ENCODE measurements at regions not wholly inside any gene's neighbourhood (a gene's known extent, or its start where the extent isn't known, plus 50 kb on each side); places are given as distances from the start of the nearest gene placed in this dataset.

DNA sequence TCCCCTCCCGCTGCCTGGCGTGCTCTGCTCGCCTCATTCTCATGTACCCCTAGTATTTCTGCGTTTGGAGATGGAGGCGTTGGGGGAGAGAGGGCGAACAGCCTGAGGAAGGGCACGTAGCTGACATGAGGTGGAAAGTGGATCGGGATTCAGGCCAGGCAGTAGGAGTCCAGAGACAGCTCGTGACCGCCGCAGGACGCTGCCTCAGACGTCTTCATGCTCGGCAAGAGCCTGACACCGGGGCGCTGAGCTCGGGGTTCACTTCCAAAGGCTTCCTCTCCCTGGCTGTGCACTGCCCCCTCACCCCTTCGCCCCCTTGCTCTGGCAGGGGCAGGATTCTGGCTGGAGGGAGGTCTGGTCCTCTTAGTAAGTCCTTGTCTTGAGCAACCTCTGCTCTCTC lies 374.4 kb upstream of the MKI67 start:
- H3K27ac ChIP-seq (ENCODE audit: low read length) = no peak overlapping the region

DNA sequence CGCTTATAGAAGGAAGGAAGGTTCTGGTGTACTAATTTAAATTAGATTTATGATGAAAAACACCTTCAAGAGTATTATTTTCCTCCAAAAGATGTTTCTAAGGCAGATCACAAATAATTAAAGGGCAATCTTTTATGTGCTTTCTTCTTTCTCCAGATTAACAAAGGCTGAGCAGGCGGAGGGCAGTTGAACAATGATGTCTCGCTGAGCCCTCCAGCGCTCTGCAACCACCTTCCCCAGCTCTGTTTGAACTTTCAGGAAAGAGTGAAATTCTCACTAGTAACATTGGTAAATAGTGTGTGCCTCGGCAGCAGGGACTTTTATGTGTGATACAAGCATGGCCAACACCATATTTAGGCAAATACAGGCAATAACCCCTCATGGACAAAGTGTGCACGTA lies 379.1 kb upstream of the MKI67 start:
- H3K9me3 ChIP-seq (ENCODE audit: control insufficient read depth in 2 of 2, low read length in 2 of 2) = peaks cover 0 to 2% of the 10 kb centered on the region in 2 donors
- no peaks in the 10 kb centered on the region for H3K27me3 ChIP-seq (ENCODE audit: control insufficient read depth in 1 of 2, insufficient read depth in 2 of 2, low read length in 2 of 2)
- H3K4me3 ChIP-seq (ENCODE audit: low read length in 2 of 2) = no peak overlapping the region
- H3K4me1 ChIP-seq (ENCODE audit: control insufficient read depth, insufficient read depth, low read length) = no peaks in the 10 kb centered on the region
- no peak overlapping the region for H3K27ac ChIP-seq (ENCODE audit: low read length)
- H3K36me3 ChIP-seq (ENCODE audit: control insufficient read depth in 2 of 2, insufficient read depth in 2 of 2, low read length in 2 of 2) = no peaks in the 10 kb centered on the region
- H3K9ac ChIP-seq (ENCODE audit: low read length in 2 of 2) = no peak overlapping the region

More for the DNA sequence above, 374.4 kb upstream of the MKI67 start:
- Histone ChIP-seq H3K36me3 (ENCODE audit: control insufficient read depth in 2 of 2, insufficient read depth in 2 of 2, low read length in 2 of 2) (no peaks in the 10 kb centered on the region), H3K27me3 (ENCODE audit: control insufficient read depth in 1 of 2, insufficient read depth in 2 of 2, low read length in 2 of 2) (no peaks in the 10 kb centered on the region), H3K9ac (ENCODE audit: low read length in 2 of 2) (no peak overlapping the region), H3K4me1 (ENCODE audit: control insufficient read depth, insufficient read depth, low read length) (no peaks in the 10 kb centered on the region), H3K4me3 (ENCODE audit: low read length in 2 of 2) (no peak overlapping the region), H3K9me3 (ENCODE audit: control insufficient read depth in 2 of 2, low read length in 2 of 2) (peaks cover 0 to 2% of the 10 kb centered on the region in 2 donors)

GRCh38 chr10:128506423-128506822 lies 380.2 kb upstream of the MKI67 start:
- Histone ChIP-seq H3K36me3 (ENCODE audit: control insufficient read depth in 2 of 2, insufficient read depth in 2 of 2, low read length in 2 of 2) (no peaks in the 10 kb centered on the region), H3K9me3 (ENCODE audit: control insufficient read depth in 2 of 2, low read length in 2 of 2) (peaks cover 0 to 2% of the 10 kb centered on the region in 2 donors), H3K27ac (ENCODE audit: low read length) (no peak overlapping the region), H3K27me3 (ENCODE audit: control insufficient read depth in 1 of 2, insufficient read depth in 2 of 2, low read length in 2 of 2) (no peaks in the 10 kb centered on the region), H3K4me1 (ENCODE audit: control insufficient read depth, insufficient read depth, low read length) (no peaks in the 10 kb centered on the region), H3K4me3 (ENCODE audit: low read length in 2 of 2) (no peak overlapping the region), H3K9ac (ENCODE audit: low read length in 2 of 2) (no peak overlapping the region)

- H3K4me1 ChIP-seq (ENCODE audit: control insufficient read depth, insufficient read depth, low read length) = no peaks in the 10 kb centered on the region
- no peak overlapping the region for H3K9ac ChIP-seq (ENCODE audit: low read length in 2 of 2)
- peaks cover 0 to 2% of the 10 kb centered on the region in 2 donors for H3K9me3 ChIP-seq (ENCODE audit: control insufficient read depth in 2 of 2, low read length in 2 of 2)
- H3K36me3 ChIP-seq (ENCODE audit: control insufficient read depth in 2 of 2, insufficient read depth in 2 of 2, low read length in 2 of 2) = no peaks in the 10 kb centered on the region
- H3K27me3 ChIP-seq (ENCODE audit: control insufficient read depth in 1 of 2, insufficient read depth in 2 of 2, low read length in 2 of 2) = no peaks in the 10 kb centered on the region
- H3K27ac ChIP-seq (ENCODE audit: low read length) = no peak overlapping the region
- no peak overlapping the region for H3K4me3 ChIP-seq (ENCODE audit: low read length in 2 of 2)
Measured at GRCh38 chr10:128507066-128507465, 380.8 kb upstream of the MKI67 start.

- no peak overlapping the region for H3K4me3 ChIP-seq (ENCODE audit: low read length in 2 of 2)
- no peak overlapping the region for H3K27ac ChIP-seq (ENCODE audit: low read length)
- no peaks in the 10 kb centered on the region for H3K4me1 ChIP-seq (ENCODE audit: control insufficient read depth, insufficient read depth, low read length)
- no peaks in the 10 kb centered on the region for H3K36me3 ChIP-seq (ENCODE audit: control insufficient read depth in 2 of 2, insufficient read depth in 2 of 2, low read length in 2 of 2)
- no peak overlapping the region for H3K9ac ChIP-seq (ENCODE audit: low read length in 2 of 2)
- no peaks in the 10 kb centered on the region for H3K27me3 ChIP-seq (ENCODE audit: control insufficient read depth in 1 of 2, insufficient read depth in 2 of 2, low read length in 2 of 2)
- no peaks in the 10 kb centered on the region for H3K9me3 ChIP-seq (ENCODE audit: control insufficient read depth in 2 of 2, low read length in 2 of 2)
Measured at GRCh38 chr10:128511284-128511683, 385.1 kb upstream of the MKI67 start.

GRCh38 chr10:128512767-128513166 lies 386.5 kb upstream of the MKI67 start:
- H3K9me3 ChIP-seq (ENCODE audit: control insufficient read depth in 2 of 2, low read length in 2 of 2) = no peaks in the 10 kb centered on the region
- H3K4me3 ChIP-seq (ENCODE audit: low read length in 2 of 2) = no peak overlapping the region
- H3K4me1 ChIP-seq (ENCODE audit: control insufficient read depth, insufficient read depth, low read length) = no peaks in the 10 kb centered on the region

DNA sequence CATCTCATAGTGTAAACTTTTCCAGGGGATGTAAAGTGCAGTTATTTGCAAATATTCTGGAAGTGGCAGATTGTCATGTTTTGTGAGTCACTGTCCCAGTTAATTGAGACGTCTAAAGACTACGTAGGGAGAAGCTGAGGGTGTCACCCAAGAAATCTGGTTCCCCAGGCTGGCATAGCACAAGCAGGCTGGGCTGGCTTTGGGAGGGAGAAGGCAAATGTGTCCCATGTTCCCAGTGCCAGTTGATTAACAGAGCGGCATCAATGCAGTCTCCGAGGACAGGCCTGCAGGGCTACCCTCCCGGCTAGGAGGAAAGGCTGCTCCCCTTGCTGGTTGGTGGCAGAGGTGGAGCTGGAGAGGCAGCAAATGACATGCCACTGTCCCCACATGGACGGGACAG lies 388.3 kb upstream of the MKI67 start:
- H3K9me3 ChIP-seq (ENCODE audit: control insufficient read depth in 2 of 2, low read length in 2 of 2) = no peaks in the 10 kb centered on the region
- no peak overlapping the region for H3K9ac ChIP-seq (ENCODE audit: low read length in 2 of 2)
- H3K4me1 ChIP-seq (ENCODE audit: control insufficient read depth, insufficient read depth, low read length) = no peaks in the 10 kb centered on the region
- H3K4me3 ChIP-seq (ENCODE audit: low read length in 2 of 2) = no peak overlapping the region
- H3K36me3 ChIP-seq (ENCODE audit: control insufficient read depth in 2 of 2, insufficient read depth in 2 of 2, low read length in 2 of 2) = no peaks in the 10 kb centered on the region
- H3K27ac ChIP-seq (ENCODE audit: low read length) = no peak overlapping the region
- H3K27me3 ChIP-seq (ENCODE audit: control insufficient read depth in 1 of 2, insufficient read depth in 2 of 2, low read length in 2 of 2) = no peaks in the 10 kb centered on the region

More at GRCh38 chr10:128512767-128513166, 386.5 kb upstream of the MKI67 start:
- H3K36me3 ChIP-seq (ENCODE audit: control insufficient read depth in 2 of 2, insufficient read depth in 2 of 2, low read length in 2 of 2) = no peaks in the 10 kb centered on the region
- H3K27me3 ChIP-seq (ENCODE audit: control insufficient read depth in 1 of 2, insufficient read depth in 2 of 2, low read length in 2 of 2) = no peaks in the 10 kb centered on the region
- H3K27ac ChIP-seq (ENCODE audit: low read length) = no peak overlapping the region
- no peak overlapping the region for H3K9ac ChIP-seq (ENCODE audit: low read length in 2 of 2)

DNA sequence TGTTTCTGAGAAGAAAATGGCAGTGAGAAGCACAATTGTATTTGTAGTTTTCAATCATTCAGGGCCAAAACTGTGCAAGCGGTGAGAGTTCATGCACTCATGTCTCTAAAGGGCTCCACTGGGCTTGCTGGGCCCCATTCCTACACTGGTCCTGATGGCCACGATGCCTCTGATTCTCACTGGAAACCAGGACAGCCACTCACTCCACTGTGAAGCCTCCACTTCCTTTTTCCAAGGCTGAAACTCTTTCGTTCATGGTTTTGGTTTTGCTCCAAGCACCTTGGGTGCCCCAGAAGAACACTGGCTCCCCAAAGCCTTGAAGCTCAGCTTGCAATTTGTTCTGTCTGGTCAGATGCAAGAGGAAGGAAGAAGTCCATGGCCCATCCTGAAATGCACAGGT lies 390.0 kb upstream of the MKI67 start:
- Histone ChIP-seq H3K4me3 (ENCODE audit: low read length in 2 of 2) (no peak overlapping the region), H3K9ac (ENCODE audit: low read length in 2 of 2) (no peak overlapping the region), H3K27me3 (ENCODE audit: control insufficient read depth in 1 of 2, insufficient read depth in 2 of 2, low read length in 2 of 2) (no peaks in the 10 kb centered on the region), H3K36me3 (ENCODE audit: control insufficient read depth in 2 of 2, insufficient read depth in 2 of 2, low read length in 2 of 2) (no peaks in the 10 kb centered on the region), H3K27ac (ENCODE audit: low read length) (no peak overlapping the region), H3K4me1 (ENCODE audit: control insufficient read depth, insufficient read depth, low read length) (no peaks in the 10 kb centered on the region), H3K9me3 (ENCODE audit: control insufficient read depth in 2 of 2, low read length in 2 of 2) (no peaks in the 10 kb centered on the region)

DNA sequence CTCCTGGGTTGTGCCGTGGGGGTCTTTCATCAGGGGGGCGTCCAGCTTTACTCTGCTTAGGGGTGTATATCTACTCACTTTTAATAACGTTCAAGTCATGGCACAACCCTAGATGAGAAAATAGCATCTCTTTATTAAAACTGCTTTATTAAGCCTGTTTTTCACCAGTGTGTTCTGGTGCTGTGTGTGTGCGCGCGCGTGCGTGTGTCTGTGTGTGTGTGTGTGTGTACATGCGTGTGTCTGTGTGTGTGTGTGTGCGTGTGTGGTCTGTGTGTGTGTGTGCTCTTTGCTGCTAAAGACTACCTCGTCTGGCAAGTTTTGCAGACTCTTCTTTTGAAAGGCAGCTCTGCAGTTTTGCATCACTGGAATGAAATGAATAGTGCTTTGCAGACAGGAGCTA lies 390.9 kb upstream of the MKI67 start:
- Histone ChIP-seq H3K4me1 (ENCODE audit: control insufficient read depth, insufficient read depth, low read length) (no peaks in the 10 kb centered on the region), H3K4me3 (ENCODE audit: low read length in 2 of 2) (no peak overlapping the region), H3K27ac (ENCODE audit: low read length) (no peak overlapping the region), H3K9me3 (ENCODE audit: control insufficient read depth in 2 of 2, low read length in 2 of 2) (no peaks in the 10 kb centered on the region), H3K9ac (ENCODE audit: low read length in 2 of 2) (no peak overlapping the region), H3K27me3 (ENCODE audit: control insufficient read depth in 1 of 2, insufficient read depth in 2 of 2, low read length in 2 of 2) (no peaks in the 10 kb centered on the region), H3K36me3 (ENCODE audit: control insufficient read depth in 2 of 2, insufficient read depth in 2 of 2, low read length in 2 of 2) (no peaks in the 10 kb centered on the region)

DNA sequence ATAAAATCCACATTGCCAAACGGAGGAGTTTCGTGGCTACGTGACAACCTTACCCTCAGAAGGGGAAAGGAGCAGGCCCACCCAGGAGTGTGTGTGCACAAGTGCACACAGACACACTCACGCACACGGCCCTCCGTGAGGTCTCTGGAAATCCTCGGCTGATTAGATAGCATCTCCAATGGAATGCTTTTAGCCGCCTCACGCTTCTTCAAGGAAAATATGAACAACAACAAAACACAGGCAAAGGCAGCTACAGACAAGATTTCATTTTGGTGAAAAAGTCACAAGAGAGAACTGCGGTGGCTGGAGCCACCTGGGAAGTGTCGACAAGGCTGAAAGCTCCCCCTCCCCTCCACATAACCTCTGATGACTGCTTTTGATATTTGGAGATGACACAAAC lies 391.8 kb upstream of the MKI67 start:
- Histone ChIP-seq H3K9me3 (ENCODE audit: control insufficient read depth in 2 of 2, low read length in 2 of 2) (no peaks in the 10 kb centered on the region), H3K9ac (ENCODE audit: low read length in 2 of 2) (no peak overlapping the region), H3K4me3 (ENCODE audit: low read length in 2 of 2) (no peak overlapping the region), H3K27me3 (ENCODE audit: control insufficient read depth in 1 of 2, insufficient read depth in 2 of 2, low read length in 2 of 2) (no peaks in the 10 kb centered on the region), H3K27ac (ENCODE audit: low read length) (no peak overlapping the region), H3K36me3 (ENCODE audit: control insufficient read depth in 2 of 2, insufficient read depth in 2 of 2, low read length in 2 of 2) (no peaks in the 10 kb centered on the region), H3K4me1 (ENCODE audit: control insufficient read depth, insufficient read depth, low read length) (no peaks in the 10 kb centered on the region)

- H3K36me3 ChIP-seq (ENCODE audit: control insufficient read depth in 2 of 2, insufficient read depth in 2 of 2, low read length in 2 of 2) = no peaks in the 10 kb centered on the region
- peaks cover 0 to 1% of the 10 kb centered on the region in 2 donors for H3K27me3 ChIP-seq (ENCODE audit: control insufficient read depth in 1 of 2, insufficient read depth in 2 of 2, low read length in 2 of 2)
- H3K9me3 ChIP-seq (ENCODE audit: control insufficient read depth in 2 of 2, low read length in 2 of 2) = no peaks in the 10 kb centered on the region
- no peaks in the 10 kb centered on the region for H3K4me1 ChIP-seq (ENCODE audit: control insufficient read depth, insufficient read depth, low read length)
- no peak overlapping the region for H3K9ac ChIP-seq (ENCODE audit: low read length in 2 of 2)
- H3K4me3 ChIP-seq (ENCODE audit: low read length in 2 of 2) = no peak overlapping the region
- no peak overlapping the region for H3K27ac ChIP-seq (ENCODE audit: low read length)
Measured at GRCh38 chr10:128519581-128519980, 393.4 kb upstream of the MKI67 start.
